Nephron progenitor cell (in vitro differentiated cells): ENCODE measurements at regions not wholly inside any gene's neighbourhood (a gene's known extent, or its start where the extent isn't known, plus 50 kb on each side); places are given as distances from the start of the nearest gene placed in this dataset.
"Not testable (repeated sequence)": the region's sequence is repeated elsewhere in the genome, so short reads cannot be mapped to it uniquely, and the experiment has no call there.

Source experiments
- DNase-seq: peaks from one replicate; pipeline ENCODE4 v3.0.0; 2021
- H3K27ac Mint-ChIP-seq: 2 replicates; pipeline ENCODE4 v1.8.0; 2021; ENCODE audit warnings: mild to moderate bottlenecking, moderate library complexity, mixed read lengths
- H3K27me3 Mint-ChIP-seq: 2 replicates; pipeline ENCODE4 v1.8.0; 2021; ENCODE audit warnings: mild to moderate bottlenecking, low read depth, mixed read lengths; ENCODE audit not compliant: poor library complexity
- H3K36me3 Mint-ChIP-seq: 2 replicates; pipeline ENCODE4 v1.8.0; 2021; ENCODE audit warnings: low read depth, mixed read lengths
- H3K4me1 Mint-ChIP-seq: 2 replicates; pipeline ENCODE4 v1.8.0; 2021; ENCODE audit warnings: mixed read lengths
- H3K4me3 Mint-ChIP-seq: 2 replicates; pipeline ENCODE4 v1.8.0; 2021; ENCODE audit warnings: mild to moderate bottlenecking, moderate library complexity, mixed read lengths
- H3K9me3 Mint-ChIP-seq: 2 replicates; pipeline ENCODE4 v1.8.0; 2021; ENCODE audit warnings: mild to moderate bottlenecking, moderate library complexity, mixed read lengths
- TF ChIP-seq, protein P1 (sequence below): fragments of 200-600 bp; sonication (generic); IDR thresholded peaks from 2 replicates; pipeline ENCODE4 v1.5.0; 2021; ENCODE audit warnings: antibody characterized with exemption

DNA sequence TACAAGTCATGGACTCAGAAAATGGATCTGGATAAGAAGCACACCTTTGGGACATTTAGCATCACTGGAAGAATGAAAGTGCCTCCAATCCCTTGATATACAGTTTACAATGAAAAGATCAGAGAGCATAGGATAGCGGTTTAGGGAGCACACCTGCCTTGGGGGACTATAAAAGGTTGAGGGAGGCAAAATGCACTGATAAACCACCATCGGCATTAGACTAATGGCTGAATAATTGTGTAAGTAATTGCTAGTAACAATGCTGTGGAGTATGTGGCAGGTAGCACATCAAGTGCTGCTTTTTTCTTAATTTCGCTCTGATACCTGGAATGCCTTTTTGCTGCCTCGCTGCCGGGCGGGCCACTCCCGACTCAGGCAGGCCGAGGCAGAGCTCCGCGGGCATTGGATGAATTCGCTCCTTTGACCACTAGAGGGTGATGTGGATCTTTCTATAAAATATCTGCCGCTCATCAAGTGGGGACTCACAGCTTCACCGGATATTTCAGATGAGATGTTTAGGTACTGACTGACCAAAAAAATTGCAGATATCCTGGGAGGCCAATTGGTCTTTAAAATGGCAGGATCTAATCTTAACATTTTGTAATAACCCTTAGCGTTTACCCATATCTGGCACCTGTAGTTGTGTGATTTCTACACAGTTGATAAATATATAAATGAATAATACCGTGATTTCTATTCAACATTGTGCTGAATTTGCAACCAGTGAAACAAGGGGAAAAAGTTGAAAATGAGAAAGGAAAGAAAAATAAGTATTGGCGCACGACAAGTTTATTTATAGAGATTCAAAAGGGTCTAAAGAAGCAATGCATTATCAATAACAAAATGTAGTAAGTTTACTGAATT lies 116.8 kb upstream of the PRSS1 start:
- H3K4me3 Mint-ChIP-seq, result no peak overlapping the region
- TF ChIP-seq, protein P1, sequence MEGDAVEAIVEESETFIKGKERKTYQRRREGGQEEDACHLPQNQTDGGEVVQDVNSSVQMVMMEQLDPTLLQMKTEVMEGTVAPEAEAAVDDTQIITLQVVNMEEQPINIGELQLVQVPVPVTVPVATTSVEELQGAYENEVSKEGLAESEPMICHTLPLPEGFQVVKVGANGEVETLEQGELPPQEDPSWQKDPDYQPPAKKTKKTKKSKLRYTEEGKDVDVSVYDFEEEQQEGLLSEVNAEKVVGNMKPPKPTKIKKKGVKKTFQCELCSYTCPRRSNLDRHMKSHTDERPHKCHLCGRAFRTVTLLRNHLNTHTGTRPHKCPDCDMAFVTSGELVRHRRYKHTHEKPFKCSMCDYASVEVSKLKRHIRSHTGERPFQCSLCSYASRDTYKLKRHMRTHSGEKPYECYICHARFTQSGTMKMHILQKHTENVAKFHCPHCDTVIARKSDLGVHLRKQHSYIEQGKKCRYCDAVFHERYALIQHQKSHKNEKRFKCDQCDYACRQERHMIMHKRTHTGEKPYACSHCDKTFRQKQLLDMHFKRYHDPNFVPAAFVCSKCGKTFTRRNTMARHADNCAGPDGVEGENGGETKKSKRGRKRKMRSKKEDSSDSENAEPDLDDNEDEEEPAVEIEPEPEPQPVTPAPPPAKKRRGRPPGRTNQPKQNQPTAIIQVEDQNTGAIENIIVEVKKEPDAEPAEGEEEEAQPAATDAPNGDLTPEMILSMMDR, result peak; percentile 75
- H3K27ac Mint-ChIP-seq, result no peak overlapping the region
- H3K27me3 Mint-ChIP-seq, result peaks cover 34% of the 10 kb centered on the region
- no peaks in the 10 kb centered on the region for H3K4me1 Mint-ChIP-seq
- H3K9me3 Mint-ChIP-seq, result peaks cover 10% of the 10 kb centered on the region
- peak; percentile 69 for DNase-seq
- H3K36me3 Mint-ChIP-seq, result no peaks in the 10 kb centered on the region

GRCh38 chr7:142629588-142630260 lies 119.5 kb upstream of the PRSS1 start:
- DNase-seq, result no peak
- Mint-ChIP-seq H3K4me1 (no peaks in the 10 kb centered on the region), H3K27me3 (peaks cover 42% of the 10 kb centered on the region), H3K27ac (no peak overlapping the region), H3K4me3 (no peak overlapping the region), H3K9me3 (peaks cover 10% of the 10 kb centered on the region), H3K36me3 (no peaks in the 10 kb centered on the region)
- TF ChIP-seq, protein P1, result no peak

DNA sequence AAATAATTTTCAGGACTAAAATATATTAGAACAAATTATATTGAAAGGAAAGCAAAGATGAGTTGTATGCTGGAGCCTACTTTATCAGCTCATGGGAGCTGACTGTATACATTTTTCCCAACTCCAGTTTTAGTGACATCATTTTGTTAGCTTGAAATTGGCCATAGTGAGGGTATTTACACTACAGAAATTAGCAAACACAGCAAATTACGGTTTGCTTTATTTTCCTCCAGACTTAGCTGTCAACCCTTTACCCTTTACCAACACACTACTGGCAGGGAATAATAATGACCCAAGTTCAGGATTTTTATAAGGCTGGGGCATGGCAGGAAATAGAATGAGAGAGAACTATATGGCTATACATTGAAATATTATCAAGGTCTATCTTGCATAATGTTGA lies 120.3 kb upstream of the PRSS1 start:
- Mint-ChIP-seq H3K36me3 (no peaks in the 10 kb centered on the region), H3K4me1 (no peaks in the 10 kb centered on the region)
- TF ChIP-seq, protein P1, result no peak

GRCh38 chr7:142627223-142627622 lies 122.0 kb upstream of the PRSS1 start:
- H3K4me1 Mint-ChIP-seq, H3K36me3 Mint-ChIP-seq, H3K4me3 Mint-ChIP-seq, H3K27ac Mint-ChIP-seq, H3K9me3 Mint-ChIP-seq, DNase-seq: not testable (repeated sequence)
- H3K27me3 Mint-ChIP-seq, result peaks cover 36% of the 10 kb centered on the region

More for the DNA sequence above, 120.3 kb upstream of the PRSS1 start:
- H3K27ac Mint-ChIP-seq, result no peak overlapping the region
- DNase-seq, result no peak
- peaks cover 42% of the 10 kb centered on the region for H3K27me3 Mint-ChIP-seq
- peaks cover 10% of the 10 kb centered on the region for H3K9me3 Mint-ChIP-seq
- no peak overlapping the region for H3K4me3 Mint-ChIP-seq

DNA sequence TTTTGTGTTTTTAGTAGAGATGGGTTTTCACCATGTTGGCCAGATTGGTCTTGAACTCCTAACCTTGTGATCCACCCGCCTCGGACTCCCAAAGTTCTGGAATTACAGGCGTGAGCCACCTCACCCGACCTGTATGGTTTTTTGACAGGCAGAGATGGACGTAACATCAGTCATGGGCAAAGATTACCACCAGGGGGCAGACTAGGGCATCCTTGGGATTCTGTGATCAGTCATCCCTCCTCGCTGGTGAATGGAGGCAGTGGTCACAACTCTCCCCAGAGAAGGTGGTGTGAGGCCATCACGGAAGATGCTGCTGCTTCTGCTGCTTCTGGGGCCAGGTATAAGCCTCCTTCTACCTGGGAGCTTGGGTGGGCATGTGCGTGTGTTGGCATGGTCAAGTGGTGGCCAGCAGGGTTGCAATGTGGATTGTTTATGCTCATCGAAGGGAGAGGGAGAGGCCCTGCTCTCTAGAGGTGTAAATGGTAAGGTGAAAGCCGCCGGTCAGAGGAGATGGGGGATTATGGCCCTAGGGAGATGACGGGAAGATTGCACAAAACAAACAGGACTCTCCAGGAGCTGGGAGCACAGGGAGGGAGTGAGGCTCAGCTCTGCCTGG lies 122.7 kb upstream of the PRSS1 start:
- H3K9me3 Mint-ChIP-seq, result no peaks in the 10 kb centered on the region
- TF ChIP-seq, protein P1, result peak; percentile 56
- DNase-seq, result peak; percentile 71
- no peaks in the 10 kb centered on the region for H3K36me3 Mint-ChIP-seq
- no peaks in the 10 kb centered on the region for H3K4me1 Mint-ChIP-seq
- peaks cover 29% of the 10 kb centered on the region for H3K27me3 Mint-ChIP-seq
- H3K4me3 Mint-ChIP-seq, result no peak overlapping the region
- no peak overlapping the region for H3K27ac Mint-ChIP-seq

DNA sequence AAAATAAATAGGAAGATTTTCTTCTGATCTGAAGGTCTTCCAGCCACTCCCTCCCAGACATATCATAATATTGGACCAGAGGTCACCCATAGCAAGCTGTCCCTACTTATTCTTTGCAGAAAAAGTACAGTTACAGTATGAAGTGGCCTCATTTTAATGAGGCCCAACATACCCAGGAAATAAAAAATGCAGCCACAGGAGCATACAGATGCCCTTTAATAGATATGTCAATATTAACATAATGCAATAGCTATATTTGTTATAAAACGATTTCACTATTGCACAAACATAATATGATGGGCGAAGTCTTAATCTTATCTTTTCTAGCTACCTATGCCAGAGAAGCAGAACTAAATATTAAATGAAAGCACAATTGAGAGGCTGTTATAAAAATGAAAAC lies 124.1 kb upstream of the PRSS1 start:
- H3K27me3 Mint-ChIP-seq, result peaks cover 26% of the 10 kb centered on the region
- H3K36me3 Mint-ChIP-seq, H3K27ac Mint-ChIP-seq, H3K9me3 Mint-ChIP-seq, H3K4me3 Mint-ChIP-seq, H3K4me1 Mint-ChIP-seq, DNase-seq: not testable (repeated sequence)
